ENCODE measurements at regions not wholly inside any gene's neighbourhood (a gene's known extent, or its start where the extent isn't known, plus 50 kb on each side); places are given as distances from the start of the nearest gene placed in this dataset.

DNA sequence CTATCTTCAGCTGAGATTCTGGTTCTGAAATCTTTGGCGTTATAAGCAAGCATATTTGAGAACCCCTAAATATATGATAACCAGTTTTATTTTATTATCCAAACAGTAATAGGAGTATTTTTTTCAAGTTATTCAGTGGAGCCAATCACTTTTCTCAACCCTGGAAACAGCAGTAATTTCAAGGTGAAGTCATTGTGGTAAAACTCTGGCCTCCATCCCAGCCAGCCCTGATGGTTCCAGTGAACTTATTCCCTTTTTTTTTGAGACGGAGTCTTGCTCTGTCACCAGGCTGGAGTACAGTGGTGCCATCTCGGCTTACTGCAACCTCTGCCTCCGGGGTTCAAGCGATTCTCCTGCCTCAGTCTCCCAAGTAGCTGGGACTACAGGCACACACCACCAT is 545.4 kb upstream of the IL12A start:
- Histone ChIP-seq H3K36me3 (ENCODE audit: control insufficient read depth, insufficient read depth, low read length) (no peaks in the 10 kb centered on the region), H3K4me3 (ENCODE audit: low read depth, low read length) (no peak overlapping the region), H3K27me3 (ENCODE audit: control insufficient read depth, insufficient read depth, low read length) (no peaks in the 10 kb centered on the region)
- FAIRE-seq (no peak), DNase-seq (ENCODE audit: low read depth) (no peak)
- TF ChIP-seq, protein P1, sequence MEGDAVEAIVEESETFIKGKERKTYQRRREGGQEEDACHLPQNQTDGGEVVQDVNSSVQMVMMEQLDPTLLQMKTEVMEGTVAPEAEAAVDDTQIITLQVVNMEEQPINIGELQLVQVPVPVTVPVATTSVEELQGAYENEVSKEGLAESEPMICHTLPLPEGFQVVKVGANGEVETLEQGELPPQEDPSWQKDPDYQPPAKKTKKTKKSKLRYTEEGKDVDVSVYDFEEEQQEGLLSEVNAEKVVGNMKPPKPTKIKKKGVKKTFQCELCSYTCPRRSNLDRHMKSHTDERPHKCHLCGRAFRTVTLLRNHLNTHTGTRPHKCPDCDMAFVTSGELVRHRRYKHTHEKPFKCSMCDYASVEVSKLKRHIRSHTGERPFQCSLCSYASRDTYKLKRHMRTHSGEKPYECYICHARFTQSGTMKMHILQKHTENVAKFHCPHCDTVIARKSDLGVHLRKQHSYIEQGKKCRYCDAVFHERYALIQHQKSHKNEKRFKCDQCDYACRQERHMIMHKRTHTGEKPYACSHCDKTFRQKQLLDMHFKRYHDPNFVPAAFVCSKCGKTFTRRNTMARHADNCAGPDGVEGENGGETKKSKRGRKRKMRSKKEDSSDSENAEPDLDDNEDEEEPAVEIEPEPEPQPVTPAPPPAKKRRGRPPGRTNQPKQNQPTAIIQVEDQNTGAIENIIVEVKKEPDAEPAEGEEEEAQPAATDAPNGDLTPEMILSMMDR (IDR thresholded peaks at IDR 0.05; ENCODE audit: insufficient read depth, low read length, severe bottlenecking): no peak

DNA sequence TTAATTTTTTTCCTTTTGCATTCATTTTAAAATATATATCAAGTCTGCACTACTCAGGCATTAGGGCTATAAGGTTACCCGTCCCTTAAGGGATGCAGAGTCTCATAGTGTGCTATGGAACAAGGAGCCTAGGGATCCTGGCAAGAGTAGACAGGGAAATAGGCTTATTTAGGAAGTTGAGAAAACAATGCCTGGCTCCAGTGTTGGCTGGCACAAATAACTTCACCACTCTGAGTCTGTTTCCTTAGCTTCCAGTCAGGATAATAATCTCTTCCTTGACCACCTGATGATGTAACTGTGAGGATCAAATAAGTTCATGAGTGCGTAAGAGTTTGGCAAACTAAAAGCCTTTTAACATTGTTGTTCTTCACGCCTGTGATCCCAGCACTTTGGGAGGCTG is 540.8 kb upstream of the IL12A start:
- H3K27me3 ChIP-seq (ENCODE audit: control insufficient read depth, insufficient read depth, low read length): no peaks in the 10 kb centered on the region
- no peaks in the 10 kb centered on the region for H3K36me3 ChIP-seq (ENCODE audit: control insufficient read depth, insufficient read depth, low read length)
- H3K4me3 ChIP-seq (ENCODE audit: low read depth, low read length): no peak overlapping the region
- FAIRE-seq (no peak), DNase-seq (ENCODE audit: low read depth) (no peak)
- TF ChIP-seq, protein P1 (IDR thresholded peaks at IDR 0.05; ENCODE audit: insufficient read depth, low read length, severe bottlenecking): no peak

DNA sequence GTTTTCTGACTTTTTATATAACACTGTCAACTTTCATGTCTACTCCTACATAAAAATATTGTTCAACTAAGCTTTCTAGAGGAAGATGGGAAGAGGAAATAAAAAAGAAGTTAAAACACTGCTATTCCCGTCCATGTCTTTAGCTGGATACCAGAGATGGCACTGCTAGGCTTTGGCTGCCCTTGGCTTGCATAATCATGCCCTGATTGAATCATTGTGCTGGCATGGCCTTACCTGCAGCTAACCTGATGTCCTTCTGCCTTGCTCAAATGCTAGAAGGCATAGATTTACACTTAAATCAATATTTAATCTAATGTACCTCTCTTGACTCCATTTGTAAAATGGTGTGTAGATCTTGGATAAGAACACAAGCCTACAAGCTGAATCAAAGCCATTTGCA is 539.7 kb upstream of the IL12A start:
- FAIRE-seq (no peak), DNase-seq (ENCODE audit: low read depth) (peak; percentile 52)
- H3K36me3 ChIP-seq (ENCODE audit: control insufficient read depth, insufficient read depth, low read length): no peaks in the 10 kb centered on the region
- no peak overlapping the region for H3K4me3 ChIP-seq (ENCODE audit: low read depth, low read length)
- H3K27me3 ChIP-seq (ENCODE audit: control insufficient read depth, insufficient read depth, low read length): no peaks in the 10 kb centered on the region
- TF ChIP-seq, protein P1 (IDR thresholded peaks at IDR 0.05; ENCODE audit: insufficient read depth, low read length, severe bottlenecking): no peak

DNA sequence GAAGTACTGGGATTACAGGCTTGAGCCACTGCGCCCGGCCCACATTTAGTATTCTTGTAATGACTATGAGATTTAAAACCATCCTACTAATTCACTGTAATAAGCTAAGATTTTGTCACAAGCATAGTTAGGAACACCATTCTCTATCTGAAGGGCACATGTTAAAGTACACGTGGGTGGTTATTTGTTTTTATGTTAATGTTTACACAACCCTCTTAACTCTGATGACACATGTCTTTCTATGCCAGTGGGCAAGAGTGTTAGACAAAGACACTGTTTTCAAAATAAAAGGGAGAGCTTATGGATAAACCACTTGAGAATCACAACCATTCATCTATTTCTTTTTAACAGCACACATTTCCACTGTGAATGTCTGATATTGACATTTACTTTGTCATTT is 537.6 kb upstream of the IL12A start:
- DNase-seq (ENCODE audit: low read depth) (peak; percentile 62), FAIRE-seq (no peak)
- Histone ChIP-seq H3K36me3 (ENCODE audit: control insufficient read depth, insufficient read depth, low read length) (no peaks in the 10 kb centered on the region), H3K27me3 (ENCODE audit: control insufficient read depth, insufficient read depth, low read length) (no peaks in the 10 kb centered on the region), H3K4me3 (ENCODE audit: low read depth, low read length) (no peak overlapping the region)
- TF ChIP-seq, protein P1 (IDR thresholded peaks at IDR 0.05; ENCODE audit: insufficient read depth, low read length, severe bottlenecking): no peak

DNA sequence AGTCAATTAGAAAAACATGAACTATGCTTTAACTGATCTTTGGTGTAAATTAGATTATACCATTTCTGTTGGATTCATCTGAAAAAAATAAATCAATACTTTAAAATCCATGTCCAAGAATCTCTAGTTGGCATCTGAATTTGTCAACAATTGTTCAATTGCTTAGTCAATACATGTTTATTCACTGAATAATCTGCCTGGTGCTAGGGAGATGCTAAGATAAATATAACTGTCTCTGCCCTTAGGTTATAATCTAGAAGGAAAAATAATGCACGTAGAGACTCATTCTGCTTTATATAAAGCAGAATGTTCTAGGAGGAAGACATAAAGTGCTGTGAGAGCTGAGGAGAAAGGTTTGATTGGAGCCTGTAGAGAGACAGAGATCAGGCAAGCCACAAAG is 537.2 kb upstream of the IL12A start:
- TF ChIP-seq, protein P1 (IDR thresholded peaks at IDR 0.05; ENCODE audit: insufficient read depth, low read length, severe bottlenecking): no peak
- no peak for FAIRE-seq
- Histone ChIP-seq H3K27me3 (ENCODE audit: control insufficient read depth, insufficient read depth, low read length) (no peaks in the 10 kb centered on the region), H3K4me3 (ENCODE audit: low read depth, low read length) (no peak overlapping the region), H3K36me3 (ENCODE audit: control insufficient read depth, insufficient read depth, low read length) (no peaks in the 10 kb centered on the region)
- DNase-seq (ENCODE audit: low read depth): peak; percentile 44

DNA sequence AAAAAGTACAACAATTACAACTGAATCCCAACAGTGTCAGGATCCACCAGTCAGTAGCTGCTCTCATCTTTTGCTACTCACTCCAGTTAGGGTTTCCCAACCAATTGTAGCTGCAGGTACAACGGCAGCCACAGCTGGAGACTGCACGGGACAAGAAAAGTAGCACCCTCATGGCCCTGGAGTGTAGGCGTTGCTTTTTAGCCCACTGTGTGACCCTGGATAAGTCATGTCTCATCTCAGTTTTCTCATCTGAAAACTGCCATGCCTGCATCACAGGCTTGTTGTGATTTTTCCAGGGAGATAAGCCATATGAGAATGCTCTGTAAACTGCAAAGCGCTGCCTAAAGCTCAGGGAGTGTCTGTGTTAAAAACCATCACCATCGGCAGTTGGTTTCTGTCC is 535.6 kb upstream of the IL12A start:
- TF ChIP-seq, protein P1 (IDR thresholded peaks at IDR 0.05; ENCODE audit: insufficient read depth, low read length, severe bottlenecking): no peak
- H3K27me3 ChIP-seq (ENCODE audit: control insufficient read depth, insufficient read depth, low read length): no peaks in the 10 kb centered on the region
- H3K4me3 ChIP-seq (ENCODE audit: low read depth, low read length): no peak overlapping the region
- no peak for FAIRE-seq
- no peaks in the 10 kb centered on the region for H3K36me3 ChIP-seq (ENCODE audit: control insufficient read depth, insufficient read depth, low read length)
- DNase-seq (ENCODE audit: low read depth): no peak

Data from bronchial epithelial cell (primary cell).